Spleen (tissue), 11 donors: ENCODE measurements at regions not wholly inside any gene's neighbourhood (a gene's known extent, or its start where the extent isn't known, plus 50 kb on each side); places are given as distances from the start of the nearest gene placed in this dataset.

ENCODE experiments used
- DNase-seq: peaks from one replicate; pipeline ENCODE4 v3.0.0-alpha.2; 2020
- H3K27ac ChIP-seq, 8 donors: fragments of 200-600 bp; sonication (generic) in 7 of 8; 1 replicate in 4 of 8; 2 replicates in 4 of 8; pipeline versions ENCODE4 v1.5.0 to v1.8.0; 2016 to 2021; ENCODE audit warnings: inconsistent platforms in 4 of 8, mild to moderate bottlenecking in 4 of 8, moderate library complexity in 1 of 8
- H3K27me3 ChIP-seq, 7 donors: fragments of 200-600 bp; sonication (generic) in 6 of 7; replicated peaks in 1 of 7; 1 replicate in 4 of 7; 2 replicates in 3 of 7; pipeline versions ENCODE4 v1.5.0 to v1.8.0; 2016 to 2021; ENCODE audit warnings: inconsistent platforms in 3 of 7, mild to moderate bottlenecking in 1 of 7
- H3K36me3 ChIP-seq, 6 donors: fragments of 200-600 bp; sonication (generic) in 5 of 6; 1 replicate in 4 of 6; 2 replicates in 2 of 6; pipeline versions ENCODE4 v1.5.0 to v1.8.0; 2016 to 2021; ENCODE audit warnings: inconsistent platforms in 2 of 6
- H3K4me1 ChIP-seq, 6 donors: fragments of 200-600 bp; sonication (generic) in 5 of 6; 1 replicate in 3 of 6; 2 replicates in 3 of 6; pipeline versions ENCODE4 v1.5.0 to v1.8.0; 2016 to 2021; ENCODE audit warnings: inconsistent platforms in 3 of 6
- H3K4me3 ChIP-seq, 8 donors: fragments of 200-600 bp; sonication (generic) in 7 of 8; 1 replicate in 4 of 8; 2 replicates in 4 of 8; pipeline versions ENCODE4 v1.5.0 to v1.8.0; 2016 to 2021; ENCODE audit warnings: inconsistent platforms in 4 of 8, mild to moderate bottlenecking in 4 of 8, moderate library complexity in 2 of 8
- H3K9me3 ChIP-seq, 8 donors: fragments of 200-600 bp; sonication (generic) in 7 of 8; 1 replicate in 4 of 8; 2 replicates in 4 of 8; pipeline versions ENCODE4 v1.5.0 to v1.8.0; 2016 to 2021; ENCODE audit warnings: inconsistent platforms in 4 of 8
- POLR2A ChIP-seq, 3 donors: fragments of 450-650 bp; IDR thresholded peaks; one replicate each; pipeline ENCODE4 v1.5.1; 2017; ENCODE audit warnings: antibody characterized with exemption in 3 of 3, mild to moderate bottlenecking in 1 of 3
- POLR2AphosphoS5 ChIP-seq, 3 donors: sonication (generic); formaldehyde crosslinking; IDR thresholded peaks; one replicate each; pipeline ENCODE4 v1.5.1; 2017; ENCODE audit warnings: antibody characterized with exemption in 3 of 3
- WGBS, 5 donors: extraction: QIAGEN DNeasy Blood & Tissue Kit in 3 of 5; methylation state at CpG; one replicate each; pipeline versions ENCODE4 v1.1.5 to v1.1.7; 2013 to 2018; 5-methylcytosine and 5-hydroxymethylcytosine counted together
- intact Hi-C: fragments of 100-400 bp; cut with DNase I; formaldehyde crosslinking; loops from one replicate; pipeline ENCODE4 v1.15.0; 2023; ENCODE audit warnings: low total_unique reads
- TF ChIP-seq, protein P1 (sequence below), 11 experiments: fragments of 200-600 bp in 7 of 11; fragments of 450-650 bp in 4 of 11; sonication (generic) in 4 of 11; IDR thresholded peaks in 8 of 11; conservative IDR thresholded peaks in 3 of 11; 1 replicate in 7 of 11; 2 replicates in 4 of 11; pipeline versions ENCODE4 v1.4.0 to v1.8.0; 2016 to 2021; ENCODE audit warnings: antibody characterized with exemption in 11 of 11, inconsistent platforms in 4 of 11, mild to moderate bottlenecking in 1 of 11
- donor health status: healthy with polysubstance abuse.
- donor health status: DM: no; HTN: no; CAD: no; lungs with moderate emphysema.
- donor health status: DM: no; HTN: no; CAD: no.
- donor health status: Bipolar disorder and iron deficiency.
- donor health status: healthy.
- donor health status: DM: no; HTN: no; CAD: no.
- donor health status: DM: yes; HTN: yes; CAD: no.

DNA sequence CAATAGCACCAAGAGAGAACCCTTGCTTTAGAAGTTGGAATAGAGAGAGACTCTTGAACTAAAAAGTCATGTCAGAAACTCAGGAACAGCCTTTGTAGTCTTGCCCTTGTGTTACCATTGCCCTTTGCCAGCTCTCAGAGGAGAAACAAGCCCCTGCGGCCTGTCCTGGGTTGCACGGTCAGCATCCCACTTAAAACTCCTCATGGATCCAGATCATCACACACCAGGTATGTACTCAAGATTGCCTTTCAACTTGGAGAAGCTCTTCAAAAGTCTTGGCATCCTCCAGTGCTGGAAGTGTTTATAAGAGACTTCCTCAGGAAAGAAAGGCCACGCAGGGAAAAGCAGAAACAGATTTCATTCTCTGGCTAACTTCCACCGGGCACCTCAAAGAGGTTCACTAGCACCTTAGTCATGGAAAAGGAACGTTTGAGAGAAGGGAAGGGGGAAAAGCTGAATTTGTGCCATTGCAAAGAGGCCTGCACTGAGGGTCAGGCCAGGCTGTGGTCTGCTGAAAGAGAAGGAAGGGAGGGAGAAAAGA lies 594.2 kb downstream of the MED13L start:
- H3K9me3 ChIP-seq: peaks cover 0 to 9% (median 2%) of the 10 kb centered on the region in 8 donors
- no peaks in the 10 kb centered on the region for H3K27me3 ChIP-seq
- H3K4me3 ChIP-seq: no peak overlapping the region
- whole genome bisulfite sequencing, 5 donors: 43 to 53% (median 44%) methylated on average over 5 of the region's 5 CpGs
- intact Hi-C loops: no loop called here
- H3K27ac ChIP-seq: no peak overlapping the region
- TF ChIP-seq, protein P1, sequence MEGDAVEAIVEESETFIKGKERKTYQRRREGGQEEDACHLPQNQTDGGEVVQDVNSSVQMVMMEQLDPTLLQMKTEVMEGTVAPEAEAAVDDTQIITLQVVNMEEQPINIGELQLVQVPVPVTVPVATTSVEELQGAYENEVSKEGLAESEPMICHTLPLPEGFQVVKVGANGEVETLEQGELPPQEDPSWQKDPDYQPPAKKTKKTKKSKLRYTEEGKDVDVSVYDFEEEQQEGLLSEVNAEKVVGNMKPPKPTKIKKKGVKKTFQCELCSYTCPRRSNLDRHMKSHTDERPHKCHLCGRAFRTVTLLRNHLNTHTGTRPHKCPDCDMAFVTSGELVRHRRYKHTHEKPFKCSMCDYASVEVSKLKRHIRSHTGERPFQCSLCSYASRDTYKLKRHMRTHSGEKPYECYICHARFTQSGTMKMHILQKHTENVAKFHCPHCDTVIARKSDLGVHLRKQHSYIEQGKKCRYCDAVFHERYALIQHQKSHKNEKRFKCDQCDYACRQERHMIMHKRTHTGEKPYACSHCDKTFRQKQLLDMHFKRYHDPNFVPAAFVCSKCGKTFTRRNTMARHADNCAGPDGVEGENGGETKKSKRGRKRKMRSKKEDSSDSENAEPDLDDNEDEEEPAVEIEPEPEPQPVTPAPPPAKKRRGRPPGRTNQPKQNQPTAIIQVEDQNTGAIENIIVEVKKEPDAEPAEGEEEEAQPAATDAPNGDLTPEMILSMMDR (IDR thresholded peaks at IDR 0.05 in 8 of 11, conservative IDR thresholded peaks at IDR 0.05 in 3 of 11): no peak
- TF ChIP-seq POLR2AphosphoS5 (IDR thresholded peaks at IDR 0.05) (no peak), POLR2A (IDR thresholded peaks at IDR 0.05) (no peak)
- no peaks in the 10 kb centered on the region for H3K4me1 ChIP-seq
- no peaks in the 10 kb centered on the region for H3K36me3 ChIP-seq
- DNase-seq: no peak

DNA sequence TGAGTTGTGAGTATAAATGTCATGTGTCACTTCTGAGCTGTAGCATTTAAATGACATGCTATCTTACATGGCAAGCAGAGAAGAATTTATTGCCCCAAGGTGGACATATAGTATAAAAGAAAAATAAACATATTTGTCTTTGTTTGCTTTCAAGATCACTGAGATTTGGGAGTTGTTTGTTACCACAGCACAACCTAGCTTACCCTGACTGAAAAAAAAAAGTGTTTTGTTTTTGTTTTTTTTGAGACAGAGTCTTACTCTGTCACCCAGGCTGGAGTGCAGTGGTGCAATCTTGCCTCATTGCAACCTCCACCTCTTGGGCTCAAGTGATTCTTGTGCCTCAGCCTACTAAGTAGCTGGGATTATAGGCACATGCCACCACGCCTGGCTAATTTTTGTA lies 596.5 kb downstream of the MED13L start:
- intact Hi-C loops: no loop called here
- H3K27me3 ChIP-seq: no peaks in the 10 kb centered on the region
- H3K4me3 ChIP-seq: no peak overlapping the region
- H3K27ac ChIP-seq: no peak overlapping the region
- 73 to 100% (median 85%) methylated on average over 1 of the region's 1 CpG for WGBS, 5 donors
- DNase-seq: no peak
- peaks cover 0 to 15% (median 3%) of the 10 kb centered on the region in 8 donors for H3K9me3 ChIP-seq
- no peaks in the 10 kb centered on the region for H3K36me3 ChIP-seq
- TF ChIP-seq POLR2AphosphoS5 (IDR thresholded peaks at IDR 0.05): no peak
- no peak for TF ChIP-seq POLR2A (IDR thresholded peaks at IDR 0.05)
- TF ChIP-seq, protein P1 (IDR thresholded peaks at IDR 0.05 in 8 of 11, conservative IDR thresholded peaks at IDR 0.05 in 3 of 11): no peak
- no peaks in the 10 kb centered on the region for H3K4me1 ChIP-seq

DNA sequence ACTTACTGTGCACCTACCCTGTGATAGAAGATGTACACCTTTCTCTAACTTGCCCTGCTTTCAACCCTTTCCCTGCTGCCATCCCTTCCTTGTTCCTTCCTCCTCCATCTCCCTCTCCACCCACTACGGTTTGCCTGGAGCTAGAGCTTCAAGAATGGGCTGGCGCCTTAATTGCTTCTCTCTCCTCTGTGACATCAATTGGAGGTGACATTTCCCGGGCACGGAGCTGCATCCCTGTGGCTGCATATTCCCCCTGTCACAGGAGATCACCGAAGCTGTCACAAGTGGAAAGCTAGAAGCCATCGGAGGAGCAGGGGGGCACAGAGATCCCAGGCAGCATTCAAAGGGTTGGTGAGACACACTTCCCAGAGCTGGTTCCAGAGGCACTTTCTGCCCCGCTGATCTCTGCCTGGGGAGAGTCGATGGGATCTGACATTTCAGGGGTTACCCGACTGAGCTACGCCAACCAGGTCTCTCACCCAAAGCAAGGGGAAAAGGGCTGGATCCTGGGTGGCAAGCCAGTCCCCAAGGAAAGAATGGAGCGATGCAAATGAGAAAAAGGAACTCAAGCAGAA lies 604.9 kb downstream of the MED13L start:
- no peak for DNase-seq
- H3K27ac ChIP-seq: no peak overlapping the region
- intact Hi-C loops: no loop called here
- WGBS, 5 donors: 85 to 91% (median 90%) methylated on average over 11 of the region's 11 CpGs
- no peaks in the 10 kb centered on the region for H3K4me1 ChIP-seq
- TF ChIP-seq, protein P1 (IDR thresholded peaks at IDR 0.05 in 8 of 11, conservative IDR thresholded peaks at IDR 0.05 in 3 of 11): no peak
- TF ChIP-seq POLR2AphosphoS5 (IDR thresholded peaks at IDR 0.05) (no peak), POLR2A (IDR thresholded peaks at IDR 0.05) (no peak)
- H3K27me3 ChIP-seq: peaks cover 0 to 3% (median 0%) of the 10 kb centered on the region in 7 donors
- H3K9me3 ChIP-seq: peaks cover 0 to 11% (median 0%) of the 10 kb centered on the region in 8 donors
- no peak overlapping the region for H3K4me3 ChIP-seq
- no peaks in the 10 kb centered on the region for H3K36me3 ChIP-seq

DNA sequence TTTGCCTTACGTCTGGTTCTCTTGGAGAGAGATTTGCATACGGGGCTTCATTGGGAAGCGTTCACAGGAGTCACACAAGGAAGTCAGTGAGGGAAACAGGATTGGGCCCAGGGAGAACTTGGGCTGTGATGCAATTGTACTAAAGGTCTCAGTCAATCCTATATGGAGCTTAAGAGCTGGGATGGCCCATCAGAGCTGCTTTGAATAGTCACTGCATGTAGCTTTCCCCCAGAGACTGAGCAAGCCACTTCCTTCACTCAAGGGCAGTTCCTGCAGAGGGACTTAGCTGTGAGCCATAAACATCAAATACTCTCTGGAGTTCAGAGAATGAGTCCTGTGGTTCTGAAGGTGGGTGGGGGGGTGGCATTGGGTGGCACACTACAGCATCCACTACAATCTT lies 605.4 kb downstream of the MED13L start:
- peaks cover 0 to 11% (median 0%) of the 10 kb centered on the region in 8 donors for H3K9me3 ChIP-seq
- no peak for DNase-seq
- WGBS, 5 donors: 70 to 86% (median 80%) methylated on average over 3 of the region's 3 CpGs
- peaks cover 0 to 3% (median 0%) of the 10 kb centered on the region in 7 donors for H3K27me3 ChIP-seq
- no peaks in the 10 kb centered on the region for H3K4me1 ChIP-seq
- no peak overlapping the region for H3K27ac ChIP-seq
- TF ChIP-seq, protein P1 (IDR thresholded peaks at IDR 0.05 in 8 of 11, conservative IDR thresholded peaks at IDR 0.05 in 3 of 11): no peak
- TF ChIP-seq POLR2A (IDR thresholded peaks at IDR 0.05) (no peak), POLR2AphosphoS5 (IDR thresholded peaks at IDR 0.05) (no peak)
- intact Hi-C loops: no loop called here
- no peaks in the 10 kb centered on the region for H3K36me3 ChIP-seq
- H3K4me3 ChIP-seq: no peak overlapping the region
